ENCODE measurements at regions not wholly inside any gene's neighbourhood (a gene's known extent, or its start where the extent isn't known, plus 50 kb on each side); places are given as distances from the start of the nearest gene placed in this dataset.

DNA sequence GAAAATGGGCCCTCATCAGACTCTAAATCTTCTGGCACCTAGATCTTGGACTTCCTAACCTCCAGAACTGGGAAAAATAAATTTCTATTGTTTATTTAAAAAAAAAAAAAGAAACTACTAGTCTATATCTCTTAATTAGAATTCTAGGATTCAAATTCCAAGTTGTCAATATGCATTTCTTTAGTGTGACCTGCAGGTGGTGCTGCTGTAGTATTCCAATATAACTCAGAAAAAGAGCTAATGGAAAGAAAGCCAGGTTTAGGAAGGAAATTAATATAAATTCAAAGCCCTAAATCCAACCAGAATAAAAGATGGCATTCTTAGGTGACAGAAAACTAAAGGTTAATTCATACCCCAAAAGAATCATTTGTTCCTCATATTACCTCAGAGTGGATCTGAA lies 80.0 kb upstream of the NALF2 start:
- TF ChIP-seq TAF1 (IDR thresholded peaks at IDR 0.05; ENCODE audit: borderline replicate concordance, insufficient read depth, low read length) (no peak), SIN3A (IDR thresholded peaks at IDR 0.05; ENCODE audit: borderline replicate concordance, insufficient read depth, low read length) (no peak), FOXP2 (optimal IDR thresholded peaks at IDR 0.05; ENCODE audit: borderline replicate concordance, extremely low read depth, extremely low read length, insufficient read depth) (no peak), POLR2AphosphoS5 (IDR thresholded peaks at IDR 0.05; ENCODE audit: low read depth, low read length) (no peak)
- TF ChIP-seq, protein P1, sequence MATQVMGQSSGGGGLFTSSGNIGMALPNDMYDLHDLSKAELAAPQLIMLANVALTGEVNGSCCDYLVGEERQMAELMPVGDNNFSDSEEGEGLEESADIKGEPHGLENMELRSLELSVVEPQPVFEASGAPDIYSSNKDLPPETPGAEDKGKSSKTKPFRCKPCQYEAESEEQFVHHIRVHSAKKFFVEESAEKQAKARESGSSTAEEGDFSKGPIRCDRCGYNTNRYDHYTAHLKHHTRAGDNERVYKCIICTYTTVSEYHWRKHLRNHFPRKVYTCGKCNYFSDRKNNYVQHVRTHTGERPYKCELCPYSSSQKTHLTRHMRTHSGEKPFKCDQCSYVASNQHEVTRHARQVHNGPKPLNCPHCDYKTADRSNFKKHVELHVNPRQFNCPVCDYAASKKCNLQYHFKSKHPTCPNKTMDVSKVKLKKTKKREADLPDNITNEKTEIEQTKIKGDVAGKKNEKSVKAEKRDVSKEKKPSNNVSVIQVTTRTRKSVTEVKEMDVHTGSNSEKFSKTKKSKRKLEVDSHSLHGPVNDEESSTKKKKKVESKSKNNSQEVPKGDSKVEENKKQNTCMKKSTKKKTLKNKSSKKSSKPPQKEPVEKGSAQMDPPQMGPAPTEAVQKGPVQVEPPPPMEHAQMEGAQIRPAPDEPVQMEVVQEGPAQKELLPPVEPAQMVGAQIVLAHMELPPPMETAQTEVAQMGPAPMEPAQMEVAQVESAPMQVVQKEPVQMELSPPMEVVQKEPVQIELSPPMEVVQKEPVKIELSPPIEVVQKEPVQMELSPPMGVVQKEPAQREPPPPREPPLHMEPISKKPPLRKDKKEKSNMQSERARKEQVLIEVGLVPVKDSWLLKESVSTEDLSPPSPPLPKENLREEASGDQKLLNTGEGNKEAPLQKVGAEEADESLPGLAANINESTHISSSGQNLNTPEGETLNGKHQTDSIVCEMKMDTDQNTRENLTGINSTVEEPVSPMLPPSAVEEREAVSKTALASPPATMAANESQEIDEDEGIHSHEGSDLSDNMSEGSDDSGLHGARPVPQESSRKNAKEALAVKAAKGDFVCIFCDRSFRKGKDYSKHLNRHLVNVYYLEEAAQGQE (IDR thresholded peaks at IDR 0.05; ENCODE audit: insufficient read depth in 1 of 2, low read depth in 2 of 2, low read length in 2 of 2) = no peak

DNA sequence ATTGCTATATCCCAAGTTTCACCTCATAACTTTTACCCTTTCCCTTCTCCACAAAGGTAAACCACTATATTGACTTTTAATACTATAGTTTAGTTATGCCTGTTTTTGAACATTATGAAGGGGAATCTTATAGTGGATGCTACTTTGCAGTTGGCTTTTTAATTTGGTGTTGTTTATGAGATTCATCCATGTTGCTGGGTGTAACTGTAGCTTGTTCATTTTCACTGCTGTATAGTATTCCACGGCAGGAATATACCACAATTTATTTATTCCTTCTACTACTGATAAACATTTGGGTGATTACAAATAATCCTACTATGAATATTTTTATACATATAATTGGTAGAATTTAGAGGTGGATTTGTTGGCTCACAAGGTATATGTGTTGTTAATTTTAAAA lies 88.4 kb upstream of the NALF2 start:
- no peak for TF ChIP-seq POLR2AphosphoS5 (IDR thresholded peaks at IDR 0.05; ENCODE audit: low read depth, low read length)
- TF ChIP-seq, protein P1 (IDR thresholded peaks at IDR 0.05; ENCODE audit: insufficient read depth in 1 of 2, low read depth in 2 of 2, low read length in 2 of 2) = no peak
- TF ChIP-seq SIN3A (IDR thresholded peaks at IDR 0.05; ENCODE audit: borderline replicate concordance, insufficient read depth, low read length) = no peak
- TF ChIP-seq TAF1 (IDR thresholded peaks at IDR 0.05; ENCODE audit: borderline replicate concordance, insufficient read depth, low read length) = no peak
- no peak for TF ChIP-seq FOXP2 (optimal IDR thresholded peaks at IDR 0.05; ENCODE audit: borderline replicate concordance, extremely low read depth, extremely low read length, insufficient read depth)

DNA sequence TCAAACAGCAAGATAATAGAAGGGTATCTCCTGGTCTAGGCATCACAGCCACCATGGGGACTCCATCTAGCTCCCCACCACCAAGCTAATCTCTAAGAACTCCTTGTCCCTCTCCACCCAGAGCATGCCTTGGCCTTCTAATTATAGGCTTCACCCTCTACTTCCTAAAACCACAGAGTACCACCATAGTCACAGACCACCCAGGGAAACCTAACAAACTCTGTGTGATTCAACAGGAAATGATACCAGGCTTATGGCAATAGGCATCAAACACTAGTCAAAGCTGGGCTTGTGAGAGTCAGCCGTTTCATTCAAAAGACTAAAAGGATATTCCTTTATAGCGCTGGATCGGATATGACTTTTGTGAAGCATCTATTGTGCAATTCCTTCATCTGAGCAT lies 91.5 kb upstream of the NALF2 start:
- TF ChIP-seq SIN3A (IDR thresholded peaks at IDR 0.05; ENCODE audit: borderline replicate concordance, insufficient read depth, low read length) (no peak), FOXP2 (optimal IDR thresholded peaks at IDR 0.05; ENCODE audit: borderline replicate concordance, extremely low read depth, extremely low read length, insufficient read depth) (no peak), POLR2AphosphoS5 (IDR thresholded peaks at IDR 0.05; ENCODE audit: low read depth, low read length) (no peak), TAF1 (IDR thresholded peaks at IDR 0.05; ENCODE audit: borderline replicate concordance, insufficient read depth, low read length) (no peak)
- TF ChIP-seq, protein P1 (IDR thresholded peaks at IDR 0.05; ENCODE audit: insufficient read depth in 1 of 2, low read depth in 2 of 2, low read length in 2 of 2) = no peak

DNA sequence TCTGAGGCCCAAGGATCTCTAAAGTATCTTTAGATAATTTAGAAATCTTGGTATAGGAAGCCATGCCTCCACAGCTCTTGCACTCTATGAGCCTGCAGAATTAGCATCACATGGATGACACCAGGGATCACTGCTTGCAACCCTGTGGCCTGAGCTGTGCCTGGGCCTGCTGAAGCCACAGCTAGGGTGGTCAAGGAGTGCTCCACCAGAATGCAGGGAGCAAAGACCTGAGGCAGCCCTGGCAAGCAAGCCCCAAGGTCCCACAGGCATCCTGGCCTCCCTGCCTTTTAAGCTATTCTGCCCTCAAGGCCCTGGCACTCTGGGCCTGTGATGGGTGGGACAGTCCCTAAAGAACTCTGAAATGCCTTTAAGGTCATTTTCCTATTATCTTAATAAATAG lies 105.2 kb upstream of the NALF2 start:
- no peak for TF ChIP-seq TAF1 (IDR thresholded peaks at IDR 0.05; ENCODE audit: borderline replicate concordance, insufficient read depth, low read length)

DNA sequence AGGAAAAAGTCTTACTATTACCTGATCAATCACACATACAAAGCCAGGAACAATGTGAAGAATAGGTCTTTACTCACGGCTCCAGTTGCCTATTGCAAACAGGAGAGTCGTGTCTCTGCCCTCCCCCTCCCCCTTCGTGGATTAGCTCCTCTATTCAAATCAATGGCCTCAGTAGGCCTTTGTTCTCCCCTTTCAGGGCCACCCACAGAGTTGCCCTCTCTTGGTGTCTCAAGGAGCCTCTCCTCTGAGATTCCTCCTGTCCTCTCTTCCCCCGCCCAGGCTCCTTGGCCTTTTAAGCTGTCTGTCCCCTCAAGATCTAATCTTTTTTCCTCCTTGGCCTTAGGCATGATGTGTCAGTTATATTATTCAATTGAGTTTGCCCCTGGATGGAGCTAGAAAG lies 107.2 kb upstream of the NALF2 start:
- no peak for TF ChIP-seq SIN3A (IDR thresholded peaks at IDR 0.05; ENCODE audit: borderline replicate concordance, insufficient read depth, low read length)
- TF ChIP-seq POLR2AphosphoS5 (IDR thresholded peaks at IDR 0.05; ENCODE audit: low read depth, low read length) = no peak
- TF ChIP-seq TAF1 (IDR thresholded peaks at IDR 0.05; ENCODE audit: borderline replicate concordance, insufficient read depth, low read length) = no peak
- TF ChIP-seq, protein P1 (IDR thresholded peaks at IDR 0.05; ENCODE audit: insufficient read depth in 1 of 2, low read depth in 2 of 2, low read length in 2 of 2) = no peak
- no peak for TF ChIP-seq FOXP2 (optimal IDR thresholded peaks at IDR 0.05; ENCODE audit: borderline replicate concordance, extremely low read depth, extremely low read length, insufficient read depth)

Data from PFSK-1 (cell line).